Common myeloid progenitor, CD34-positive (primary cell): ENCODE measurements at regions not wholly inside any gene's neighbourhood (a gene's known extent, or its start where the extent isn't known, plus 50 kb on each side); places are given as distances from the start of the nearest gene placed in this dataset.

Experiments
- CTCF ChIA-PET: fragments of 350-600 bp; sonication (Branson Sonifier 250); formaldehyde crosslinking; loops from one replicate; lab custom pipeline; 2021; ENCODE audit warnings: antibody characterized with exemption; lab: Charles Lee
- POLR2A ChIA-PET: fragments of 350-600 bp; sonication (Branson Sonifier 250); formaldehyde crosslinking; loops from one replicate; lab custom pipeline; 2021; ENCODE audit warnings: antibody characterized with exemption; lab: Charles Lee
- DNase-seq, 3 donors: peaks; one replicate each; pipeline versions ENCODE4 v3.0.0 to v3.0.0-alpha.2; 2013
- H3K27ac ChIP-seq, 2 experiments: 1 replicate in 1 of 2; 2 replicates in 1 of 2; pipeline ENCODE4 v1.7.0; 2013; ENCODE audit warnings: inconsistent platforms in 2 of 2, low read length in 2 of 2, mild to moderate bottlenecking in 2 of 2, low read depth in 1 of 2, moderate library complexity in 1 of 2; ENCODE audit not compliant: severe bottlenecking in 2 of 2, insufficient read depth in 1 of 2, poor library complexity in 1 of 2
- H3K27me3 ChIP-seq, 5 experiments: replicated peaks in 2 of 5; 1 replicate in 3 of 5; 2 replicates in 2 of 5; pipeline versions ENCODE4 v1.6.1 to v1.7.0; 2013; ENCODE audit warnings: low read length in 4 of 5, mild to moderate bottlenecking in 2 of 5, moderate library complexity in 2 of 5, inconsistent platforms in 1 of 5; ENCODE audit not compliant: insufficient read depth in 5 of 5, control insufficient read depth in 4 of 5
- H3K36me3 ChIP-seq, 4 experiments: 1 replicate in 2 of 4; 2 replicates in 2 of 4; pipeline versions ENCODE4 v1.6.1 to v1.7.0; 2013; ENCODE audit warnings: low read length in 3 of 4, control low read depth in 1 of 4, mild to moderate bottlenecking in 1 of 4; ENCODE audit not compliant: control insufficient read depth in 4 of 4, insufficient read depth in 4 of 4
- H3K4me1 ChIP-seq, 4 experiments: 1 replicate in 3 of 4; 2 replicates in 1 of 4; pipeline versions ENCODE4 v1.6.1 to v1.7.1; 2013; ENCODE audit warnings: low read length in 3 of 4, mild to moderate bottlenecking in 3 of 4, control low read depth in 1 of 4, inconsistent platforms in 1 of 4, moderate library complexity in 1 of 4; ENCODE audit not compliant: control insufficient read depth in 4 of 4, insufficient read depth in 4 of 4; ENCODE audit errors: control extremely low read depth in 1 of 4
- H3K4me3 ChIP-seq, 7 experiments: 1 replicate in 4 of 7; 2 replicates in 3 of 7; pipeline versions ENCODE4 v1.5.1 to v1.7.0; 2013; ENCODE audit warnings: mild to moderate bottlenecking in 7 of 7, low read length in 6 of 7, moderate library complexity in 6 of 7, inconsistent platforms in 2 of 7, low read depth in 2 of 7, control low read depth in 1 of 7; ENCODE audit not compliant: insufficient read depth in 4 of 7, control insufficient read depth in 1 of 7; ENCODE audit errors: extremely low read depth in 1 of 7
- H3K9me3 ChIP-seq, 5 experiments: 1 replicate in 4 of 5; 2 replicates in 1 of 5; pipeline versions ENCODE4 v1.6.1 to v1.7.1; 2013; ENCODE audit warnings: low read length in 4 of 5, mild to moderate bottlenecking in 2 of 5, inconsistent platforms in 1 of 5, low read depth in 1 of 5, moderate library complexity in 1 of 5; ENCODE audit not compliant: control insufficient read depth in 4 of 5, insufficient read depth in 2 of 5; ENCODE audit errors: control extremely low read depth in 1 of 5
- WGBS: methylation state at CpG from one replicate; pipeline ENCODE4 v1.1.5; 2013; ENCODE audit not compliant: insufficient coverage; 5-methylcytosine and 5-hydroxymethylcytosine counted together

- Histone ChIP-seq H3K27me3 (no peaks in the 10 kb centered on the region), H3K27ac (no peak overlapping the region), H3K36me3 (no peaks in the 10 kb centered on the region), H3K4me3 (no peak overlapping the region), H3K4me1 (no peaks in the 10 kb centered on the region), H3K9me3 (no peaks in the 10 kb centered on the region)
- POLR2A ChIA-PET = no interaction called here
- no peak for DNase-seq
- WGBS = no CpG with 5 or more reads among the region's 6 CpGs
- CTCF ChIA-PET = no interaction called here
Measured at GRCh38 chr6:140602431-140603248, 1228.2 kb upstream of the CITED2 start.

- H3K4me1 ChIP-seq = no peaks in the 10 kb centered on the region
- H3K4me3 ChIP-seq = no peak overlapping the region
- H3K9me3 ChIP-seq = no peaks in the 10 kb centered on the region
- H3K27me3 ChIP-seq = no peaks in the 10 kb centered on the region
- no peak for DNase-seq
- H3K36me3 ChIP-seq = no peaks in the 10 kb centered on the region
- no peak overlapping the region for H3K27ac ChIP-seq
- WGBS = no CpG with 5 or more reads among the region's 3 CpGs
- POLR2A ChIA-PET = no interaction called here
- CTCF ChIA-PET = no interaction called here
Measured at GRCh38 chr6:140601021-140601808, 1226.8 kb upstream of the CITED2 start.

GRCh38 chr6:140599916-140600315 is 1225.5 kb upstream of the CITED2 start:
- Histone ChIP-seq H3K9me3 (no peaks in the 10 kb centered on the region), H3K4me1 (no peaks in the 10 kb centered on the region), H3K4me3 (no peak overlapping the region), H3K27me3 (no peaks in the 10 kb centered on the region), H3K36me3 (no peaks in the 10 kb centered on the region), H3K27ac (no peak overlapping the region)
- ChIA-PET POLR2A (no interaction called here), CTCF (no interaction called here)
- DNase-seq = no peak
- WGBS = 100% methylated on average over 1 of the region's 1 CpG

GRCh38 chr6:140597181-140597580 is 1222.7 kb upstream of the CITED2 start:
- POLR2A ChIA-PET = no interaction called here
- no peaks in the 10 kb centered on the region for H3K27me3 ChIP-seq

DNA sequence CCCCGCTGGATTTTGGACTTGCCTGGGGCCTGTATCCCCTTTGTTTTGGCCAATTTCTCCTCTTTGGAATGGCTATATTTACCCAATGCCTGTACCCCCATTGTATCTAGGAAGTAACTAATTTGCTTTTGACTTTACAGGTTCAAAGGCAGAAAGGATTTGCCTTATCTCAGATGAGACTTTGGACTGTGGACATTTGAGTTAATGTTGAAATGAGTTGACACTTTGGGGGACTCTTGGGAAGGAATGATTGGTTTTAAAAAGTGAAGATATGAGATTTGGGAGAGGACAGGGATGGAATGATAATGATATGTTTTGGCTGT is 1220.3 kb upstream of the CITED2 start:
- no peak overlapping the region for H3K27ac ChIP-seq
- CTCF ChIA-PET = no interaction called here
- H3K9me3 ChIP-seq = peaks cover 0 to 5% (median 0%) of the 10 kb centered on the region in 5 experiments
- no peak overlapping the region for H3K4me3 ChIP-seq
- WGBS = 100% methylated on average over 1 of the region's 1 CpG
- no peaks in the 10 kb centered on the region for H3K36me3 ChIP-seq
- POLR2A ChIA-PET = no interaction called here
- DNase-seq = no peak
- H3K4me1 ChIP-seq = no peaks in the 10 kb centered on the region
- no peaks in the 10 kb centered on the region for H3K27me3 ChIP-seq

More at GRCh38 chr6:140597181-140597580, 1222.7 kb upstream of the CITED2 start:
- H3K4me1 ChIP-seq = no peaks in the 10 kb centered on the region
- no peak overlapping the region for H3K27ac ChIP-seq
- 100% methylated on average over 1 of the region's 1 CpG for WGBS
- CTCF ChIA-PET = no interaction called here
- no peak overlapping the region for H3K4me3 ChIP-seq
- H3K9me3 ChIP-seq = peaks cover 0 to 5% (median 0%) of the 10 kb centered on the region in 5 experiments
- no peak for DNase-seq
- no peaks in the 10 kb centered on the region for H3K36me3 ChIP-seq

GRCh38 chr6:140592877-140593276 is 1218.4 kb upstream of the CITED2 start:
- H3K9me3 ChIP-seq = peaks cover 0 to 5% (median 0%) of the 10 kb centered on the region in 5 experiments
- H3K4me3 ChIP-seq = no peak overlapping the region
- H3K4me1 ChIP-seq = no peaks in the 10 kb centered on the region
- ChIA-PET POLR2A (no interaction called here), CTCF (interaction anchor here (0.6 kb wide), 1 partner anchor 157 kb away, joined by 3 read pairs; no protein-coding TSS in a partner anchor)
- DNase-seq = no peak
- 100% methylated on average over 1 of the region's 3 CpGs for WGBS
- H3K27me3 ChIP-seq = no peaks in the 10 kb centered on the region
- no peak overlapping the region for H3K27ac ChIP-seq
- H3K36me3 ChIP-seq = no peaks in the 10 kb centered on the region

DNA sequence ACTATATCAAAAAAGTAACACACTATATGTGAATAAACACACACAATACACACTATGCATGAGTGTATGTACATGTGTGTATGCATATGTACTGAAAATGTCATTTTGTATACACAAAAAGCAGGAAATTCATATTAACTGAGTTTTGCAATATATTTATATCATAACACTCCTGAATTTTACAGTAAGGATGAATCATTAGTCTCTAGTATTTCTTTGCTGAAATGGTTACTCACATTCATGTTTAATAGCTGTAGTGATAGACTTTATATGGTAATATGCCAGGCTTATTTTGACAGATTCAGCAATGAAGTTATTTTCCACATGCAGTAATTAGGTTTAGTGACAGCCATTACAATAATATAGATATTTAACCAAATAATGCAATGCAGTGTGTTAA is 1216.2 kb upstream of the CITED2 start:
- no peaks in the 10 kb centered on the region for H3K36me3 ChIP-seq
- H3K4me3 ChIP-seq = no peak overlapping the region
- CTCF ChIA-PET = no interaction called here
- H3K27ac ChIP-seq = no peak overlapping the region
- POLR2A ChIA-PET = no interaction called here
- H3K9me3 ChIP-seq = peaks cover 0 to 5% (median 0%) of the 10 kb centered on the region in 5 experiments
- no peaks in the 10 kb centered on the region for H3K27me3 ChIP-seq
- no peak for DNase-seq
- no peaks in the 10 kb centered on the region for H3K4me1 ChIP-seq
